Kidney (tissue), 13 donors: ENCODE measurements at regions not wholly inside any gene's neighbourhood (a gene's known extent, or its start where the extent isn't known, plus 50 kb on each side); places are given as distances from the start of the nearest gene placed in this dataset.

Experiments used
- DNase-seq, 5 donors: peaks; one replicate each; pipeline ENCODE4 v3.0.0-alpha.2; 2013 to 2020
- FAIRE-seq: peaks from 2 replicates; lab custom pipeline; 2012; peaks lifted over from hg19 to GRCh38; lab: Jason Lieb, UNC
- H3K27ac ChIP-seq, 2 donors: one replicate each; pipeline ENCODE4 v1.7.0; 2013; ENCODE audit warnings: low read depth in 2 of 2, low read length in 2 of 2, inconsistent platforms in 1 of 2
- H3K27me3 ChIP-seq: one replicate; pipeline ENCODE4 v1.7.1; 2013; ENCODE audit warnings: low read length, inconsistent platforms; ENCODE audit not compliant: control insufficient read depth, insufficient read depth
- H3K36me3 ChIP-seq, 3 donors: one replicate each; pipeline versions ENCODE4 v1.7.0 to v1.7.1; 2013; ENCODE audit warnings: low read length in 3 of 3, control low read depth in 1 of 3, inconsistent platforms in 1 of 3; ENCODE audit not compliant: insufficient read depth in 3 of 3, control insufficient read depth in 2 of 3
- H3K4me1 ChIP-seq, 3 donors: one replicate each; pipeline versions ENCODE4 v1.7.0 to v1.7.1; 2013; ENCODE audit warnings: low read length in 3 of 3, inconsistent platforms in 1 of 3, low read depth in 1 of 3; ENCODE audit not compliant: control insufficient read depth in 2 of 3, insufficient read depth in 2 of 3
- H3K4me3 ChIP-seq, 3 donors: one replicate each; pipeline versions ENCODE4 v1.7.0 to v1.8.1; 2013; ENCODE audit warnings: low read length in 3 of 3, control low read depth in 1 of 3, inconsistent platforms in 1 of 3
- H3K9ac ChIP-seq, 3 donors: one replicate each; pipeline versions ENCODE4 v1.7.0 to v1.7.1; 2013; ENCODE audit warnings: low read length in 3 of 3, control low read depth in 1 of 3, inconsistent platforms in 1 of 3
- H3K9me3 ChIP-seq, 3 donors: one replicate each; pipeline versions ENCODE4 v1.7.0 to v1.7.1; 2013; ENCODE audit warnings: low read length in 3 of 3, control low read depth in 1 of 3, inconsistent platforms in 1 of 3; ENCODE audit not compliant: control insufficient read depth in 2 of 3, insufficient read depth in 1 of 3
- CTCF ChIP-seq: IDR thresholded peaks from 3 replicates; pipeline ENCODE4 v1.5.1; 2012; ENCODE audit warnings: mild to moderate bottlenecking, moderate library complexity, borderline replicate concordance; ENCODE audit not compliant: insufficient read depth; ENCODE audit errors: extremely low read depth
- intact Hi-C: fragments of 100-400 bp; cut with DNase I; formaldehyde crosslinking; loops from one replicate; pipeline ENCODE4 v1.11.1; 2022
- donor health status: control.
- donor health status: control.
- donor health status: control.
- donor health status: control.
- donor health status: control.
- donor health status: DM: yes; HTN: yes; CAD: no.
- donor health status: Normal renal cell carcinoma (clear cell type).

- no peak for TF ChIP-seq CTCF
- FAIRE-seq (no peak), DNase-seq (no peak)
- Histone ChIP-seq H3K4me1 (no peaks in the 10 kb centered on the region), H3K9ac (no peak overlapping the region), H3K36me3 (no peaks in the 10 kb centered on the region), H3K27me3 (no peaks in the 10 kb centered on the region), H3K9me3 (no peaks in the 10 kb centered on the region), H3K27ac (no peak overlapping the region), H3K4me3 (no peak overlapping the region)
- intact Hi-C loops = no loop called here
These were observed 419.4 kb downstream of the MTRR start for GRCh38 chr5:8288334-8288733.

DNA sequence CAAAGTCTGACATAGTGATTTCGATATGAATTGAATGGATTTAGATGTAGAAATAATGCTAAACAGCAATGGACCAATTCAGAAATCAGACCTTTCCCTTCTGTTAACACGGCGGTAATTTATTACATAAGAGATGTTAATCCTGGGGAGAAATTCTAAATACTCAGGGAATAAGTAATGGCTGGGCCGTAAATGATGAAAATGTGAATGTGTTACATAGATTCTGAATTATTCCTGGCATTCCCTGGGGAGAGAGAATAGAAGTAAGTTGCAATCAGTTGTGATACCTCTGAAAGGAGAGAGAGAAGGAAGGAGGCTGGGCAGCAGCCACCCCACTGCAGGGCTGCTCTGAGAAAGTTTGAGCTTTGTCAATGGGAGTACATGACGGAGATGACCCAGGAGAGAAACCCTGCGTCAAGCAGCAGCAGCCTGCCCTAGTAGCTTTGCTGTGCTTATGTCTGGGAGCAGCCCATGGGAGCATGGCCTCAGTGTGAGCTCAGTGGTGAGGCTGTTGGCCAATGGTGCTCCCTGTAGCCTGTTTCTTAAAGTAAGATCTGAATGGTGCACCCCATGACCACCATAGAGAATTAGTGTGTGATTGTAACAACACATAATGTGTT lies 420.1 kb downstream of the MTRR start:
- no peaks in the 10 kb centered on the region for H3K36me3 ChIP-seq
- no peaks in the 10 kb centered on the region for H3K4me1 ChIP-seq
- no peak overlapping the region for H3K9ac ChIP-seq
- no peaks in the 10 kb centered on the region for H3K9me3 ChIP-seq
- no peaks in the 10 kb centered on the region for H3K27me3 ChIP-seq
- FAIRE-seq (no peak), DNase-seq (no peak)
- intact Hi-C loops = no loop called here
- TF ChIP-seq CTCF = no peak
- H3K4me3 ChIP-seq = no peak overlapping the region
- no peak overlapping the region for H3K27ac ChIP-seq

DNA sequence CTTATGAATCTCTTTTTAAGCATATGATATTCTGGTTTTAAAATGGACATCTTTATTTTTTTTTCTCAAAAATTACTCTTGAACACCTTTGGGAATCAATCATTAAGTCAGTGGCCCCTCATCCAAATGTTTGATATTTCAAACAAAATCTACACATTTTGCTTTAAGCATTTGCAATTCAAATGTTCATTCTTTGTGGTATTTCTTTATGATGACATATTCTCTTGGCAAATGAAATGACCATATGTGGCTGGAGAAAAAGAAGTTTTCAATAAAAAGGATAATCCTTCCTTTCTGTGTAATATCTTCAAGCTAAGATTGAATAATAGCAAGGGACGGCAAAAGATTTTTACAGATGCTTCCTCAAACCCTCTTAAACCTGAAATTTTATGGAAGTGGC lies 420.8 kb downstream of the MTRR start:
- H3K4me3 ChIP-seq = no peak overlapping the region
- no peak for TF ChIP-seq CTCF
- DNase-seq (no peak), FAIRE-seq (no peak)
- H3K27me3 ChIP-seq = no peaks in the 10 kb centered on the region
- H3K36me3 ChIP-seq = no peaks in the 10 kb centered on the region
- H3K27ac ChIP-seq = no peak overlapping the region
- no peak overlapping the region for H3K9ac ChIP-seq
- H3K9me3 ChIP-seq = no peaks in the 10 kb centered on the region
- intact Hi-C loops = no loop called here
- no peaks in the 10 kb centered on the region for H3K4me1 ChIP-seq

- FAIRE-seq = no peak
- no peaks in the 10 kb centered on the region for H3K36me3 ChIP-seq
- no peak for DNase-seq
- H3K9me3 ChIP-seq = no peaks in the 10 kb centered on the region
- intact Hi-C loops = no loop called here
- H3K27ac ChIP-seq = no peak overlapping the region
- no peaks in the 10 kb centered on the region for H3K27me3 ChIP-seq
- no peak overlapping the region for H3K4me3 ChIP-seq
- no peak overlapping the region for H3K9ac ChIP-seq
- H3K4me1 ChIP-seq = no peaks in the 10 kb centered on the region
- no peak for TF ChIP-seq CTCF
These were observed 421.8 kb downstream of the MTRR start for GRCh38 chr5:8290721-8291120.
